GM10847 (cell line): ENCODE measurements at regions not wholly inside any gene's neighbourhood (a gene's known extent, or its start where the extent isn't known, plus 50 kb on each side); places are given as distances from the start of the nearest gene placed in this dataset.

Source experiments
- POLR2A ChIP-seq: IDR thresholded peaks from 2 replicates; pipeline ENCODE4 v1.6.1; 2011; ENCODE audit not compliant: insufficient read length; ENCODE audit errors: extremely low read depth

- no peak for TF ChIP-seq POLR2A
These were observed 86.4 kb upstream of the ID2 start for GRCh38 chr2:8595428-8595805.

DNA sequence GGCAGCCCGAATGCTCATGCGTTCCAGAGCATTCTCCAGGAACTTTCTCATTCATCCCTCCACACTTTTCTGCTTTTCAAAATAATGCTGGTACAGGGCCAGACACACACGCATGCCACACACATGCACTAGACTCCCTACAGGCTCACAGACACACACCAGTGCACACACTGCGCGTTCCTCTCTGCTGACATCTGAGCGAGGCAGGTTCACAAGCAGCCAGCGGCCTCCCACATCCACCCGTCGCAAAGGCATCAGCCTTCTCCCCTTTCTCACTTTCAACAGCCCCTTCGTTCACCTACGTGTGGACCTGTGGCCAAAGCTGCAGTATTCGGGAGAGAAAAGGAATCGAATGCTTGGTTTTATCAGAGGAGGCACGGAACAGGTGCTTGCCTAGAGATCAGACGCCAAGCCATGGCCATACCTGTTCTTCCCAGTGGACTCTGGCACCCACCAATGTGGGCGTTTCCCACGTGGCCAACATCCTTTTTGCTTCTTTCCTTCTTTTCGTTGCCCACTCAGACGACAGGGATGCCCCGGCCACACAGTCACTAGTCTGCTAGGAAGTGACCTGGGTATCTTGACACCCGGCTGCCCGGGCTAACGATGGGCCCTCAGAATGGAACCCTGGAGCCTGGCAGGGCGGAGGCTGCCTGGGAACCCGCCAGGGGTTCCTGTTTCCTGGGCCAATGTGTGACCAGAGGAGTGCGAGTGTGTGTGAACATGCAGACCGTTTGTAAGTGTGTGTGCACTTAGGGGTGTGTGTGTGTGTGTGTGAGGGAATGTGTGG lies 85.8 kb upstream of the ID2 start:
- no peak for TF ChIP-seq POLR2A

DNA sequence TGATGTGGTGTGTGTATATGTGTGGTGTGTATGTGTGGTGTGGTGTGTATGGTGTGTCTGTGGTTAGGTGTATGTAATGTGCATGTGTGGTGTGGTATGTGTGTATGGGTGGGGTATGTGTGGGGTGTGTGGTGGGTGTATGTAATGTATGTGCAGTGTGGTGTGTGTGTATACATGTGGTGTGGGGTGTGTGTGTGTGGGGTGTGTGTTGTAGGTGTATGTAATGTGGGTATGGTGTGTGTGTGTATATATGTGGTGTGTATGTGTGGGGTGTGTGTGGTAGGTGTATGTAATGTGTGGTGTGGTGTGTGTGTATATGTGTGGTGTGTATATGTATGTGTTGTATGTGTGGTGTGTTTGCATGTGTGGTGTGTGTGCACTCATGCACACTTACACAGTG lies 84.8 kb upstream of the ID2 start:
- no peak for TF ChIP-seq POLR2A

- no peak for TF ChIP-seq POLR2A
These were observed 84.2 kb upstream of the ID2 start for GRCh38 chr2:8597559-8598225.

DNA sequence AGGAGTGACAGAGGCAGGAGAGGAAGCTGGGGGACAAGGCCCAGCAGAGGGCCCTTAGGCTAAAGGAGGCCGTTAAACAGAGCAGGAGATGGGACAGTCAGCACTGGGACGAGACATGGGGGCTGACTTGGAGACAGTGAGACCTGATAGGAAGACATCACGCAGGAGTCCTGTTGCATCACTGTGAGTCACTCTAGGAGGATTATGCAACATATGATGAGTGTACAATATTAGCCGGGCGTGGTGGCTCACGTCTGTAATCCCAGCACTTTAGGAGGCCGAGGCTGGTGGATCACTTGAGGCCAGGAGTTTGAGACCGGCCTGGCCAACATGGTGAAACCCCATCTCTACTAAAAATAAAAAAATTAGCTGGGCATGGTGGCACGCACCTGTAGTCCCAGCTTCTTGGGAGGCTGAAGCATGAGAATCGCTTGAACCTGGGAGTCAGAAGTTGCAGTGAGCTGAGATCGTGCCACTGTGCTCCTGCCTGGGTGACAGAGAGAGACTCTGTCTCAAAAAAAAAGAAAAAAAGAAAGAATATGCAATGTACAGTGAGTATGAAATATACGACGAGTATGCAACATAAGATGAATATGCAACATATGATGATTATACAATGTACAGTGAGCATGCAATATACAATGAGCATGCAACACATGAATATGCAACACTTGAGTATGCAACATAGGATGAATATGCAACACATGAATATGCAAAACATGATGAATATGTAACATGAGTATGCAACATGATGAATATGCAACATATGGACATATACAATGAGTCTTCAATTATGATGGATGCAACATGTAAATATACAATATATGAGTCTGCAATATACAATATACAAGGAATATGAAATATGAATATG lies 83.3 kb upstream of the ID2 start:
- no peak for TF ChIP-seq POLR2A

GRCh38 chr2:8599421-8600242 lies 82.2 kb upstream of the ID2 start:
- no peak for TF ChIP-seq POLR2A

DNA sequence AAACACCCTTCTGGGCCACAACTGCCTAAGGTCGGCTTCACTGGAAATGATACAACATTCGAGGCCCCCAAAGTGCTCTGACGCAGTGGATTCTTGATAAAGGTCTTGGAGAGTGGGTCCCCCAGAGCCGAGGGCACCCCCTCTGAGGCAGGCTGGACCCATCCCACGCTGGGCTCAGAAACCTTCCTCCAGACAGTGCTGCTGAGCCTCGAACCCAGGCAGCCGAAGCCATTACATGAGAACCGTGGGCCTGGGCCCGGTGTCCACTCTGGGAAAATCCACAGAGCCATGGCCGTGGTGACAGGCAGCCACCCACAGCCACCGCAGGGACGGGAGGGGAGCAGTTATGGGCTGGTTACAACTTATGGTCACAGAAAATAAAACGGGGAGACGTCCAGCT lies 81.4 kb upstream of the ID2 start:
- no peak for TF ChIP-seq POLR2A

DNA sequence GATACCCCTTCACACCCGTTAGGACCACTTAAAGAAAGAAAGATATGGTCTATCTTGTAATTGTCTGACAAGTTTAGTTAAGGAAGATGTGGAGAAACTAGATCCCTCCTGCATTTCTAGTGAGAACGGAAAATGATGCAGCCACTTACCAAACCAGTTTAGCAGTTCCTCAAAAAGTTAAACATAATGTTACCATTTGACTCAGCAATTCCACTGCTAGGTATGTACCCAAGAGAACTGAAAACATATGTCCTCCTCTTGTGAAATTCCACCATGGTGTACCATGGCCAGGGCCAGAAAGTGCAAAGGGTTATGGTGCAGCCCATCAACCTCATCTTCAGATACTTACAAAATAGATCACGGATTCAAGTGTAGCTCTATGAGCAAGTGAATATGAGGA lies 79.0 kb upstream of the ID2 start:
- TF ChIP-seq POLR2A: no peak

DNA sequence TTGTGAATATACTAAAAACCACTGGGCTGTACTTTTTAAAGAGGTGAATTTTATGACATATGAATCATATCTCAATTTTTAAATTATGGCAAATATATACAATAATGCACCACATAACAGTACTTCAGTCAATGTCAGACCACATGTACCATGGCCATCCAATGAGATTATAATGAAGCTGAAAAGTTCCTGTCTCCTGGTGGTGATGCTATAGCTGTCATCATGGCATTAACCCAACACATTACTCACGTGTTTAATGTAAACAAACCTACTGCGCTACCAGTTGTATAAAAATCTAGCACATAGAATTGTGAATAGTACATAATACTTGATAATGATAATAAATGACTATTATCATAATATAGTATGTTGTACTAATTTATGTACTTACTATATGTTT lies 77.6 kb upstream of the ID2 start:
- TF ChIP-seq POLR2A: no peak

GRCh38 chr2:8605351-8606065 lies 76.3 kb upstream of the ID2 start:
- no peak for TF ChIP-seq POLR2A

GRCh38 chr2:8606226-8606625 lies 75.6 kb upstream of the ID2 start:
- no peak for TF ChIP-seq POLR2A

DNA sequence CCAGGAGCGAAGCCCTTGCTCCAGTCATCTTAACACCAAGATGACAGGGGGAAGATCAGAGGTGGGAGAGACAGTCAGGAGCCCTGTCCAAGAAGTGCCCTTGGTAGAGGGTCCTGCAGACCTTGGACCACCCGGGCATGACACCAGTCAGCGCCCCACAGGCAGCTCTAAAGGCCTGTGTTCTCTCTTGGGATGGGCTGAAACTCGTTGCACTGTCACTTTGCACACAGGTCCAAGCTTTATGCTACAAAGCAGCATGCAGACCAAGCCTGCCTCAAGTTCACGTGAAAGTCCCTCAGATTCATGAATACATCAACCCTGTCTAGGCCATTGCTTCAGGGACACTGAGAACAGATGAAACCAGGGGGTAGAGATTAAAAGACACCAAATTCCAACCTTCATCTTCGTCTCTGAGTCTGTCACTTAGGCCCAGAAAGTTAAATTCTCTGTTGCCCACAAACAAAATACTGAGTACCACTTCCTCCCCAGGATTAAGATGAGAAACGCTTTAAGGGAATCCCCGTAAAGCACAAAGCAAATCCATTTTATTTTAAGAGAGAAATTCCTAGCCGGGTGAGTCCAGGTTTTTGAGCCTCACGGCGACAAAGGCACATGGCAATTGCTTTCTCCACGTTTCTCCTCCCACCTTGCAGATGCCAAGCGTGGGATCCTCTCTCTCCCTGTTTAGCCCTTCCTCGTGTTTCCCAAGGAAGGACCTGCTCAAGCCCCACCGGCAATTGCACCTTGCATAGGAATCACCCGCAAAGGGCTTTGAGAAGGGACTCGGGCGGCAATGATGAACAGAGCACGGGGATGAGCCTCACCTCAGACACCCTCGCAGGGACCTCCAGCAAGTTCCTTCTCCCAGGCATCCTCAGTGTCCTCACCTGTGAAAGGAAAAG lies 75.0 kb upstream of the ID2 start:
- TF ChIP-seq POLR2A: no peak

DNA sequence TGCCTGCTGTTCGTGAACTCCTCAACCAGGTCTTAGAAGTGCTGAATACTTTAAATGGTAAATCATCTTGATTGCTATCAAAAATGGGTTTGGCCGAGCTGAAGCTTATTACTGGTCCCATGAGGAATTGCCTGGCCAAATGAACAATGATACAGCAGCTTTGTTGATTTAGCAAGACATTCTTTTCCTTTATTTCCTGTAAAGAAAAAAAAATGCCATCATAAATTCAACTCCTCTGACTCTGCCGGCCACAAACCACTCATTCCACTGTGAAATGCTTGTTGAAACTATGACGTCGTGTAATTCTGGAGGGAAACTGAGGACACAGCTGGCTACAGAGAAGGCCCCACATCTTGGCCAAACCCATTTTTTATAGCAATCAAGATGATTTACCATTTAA lies 74.2 kb upstream of the ID2 start:
- no peak for TF ChIP-seq POLR2A
